Adrenal gland (tissue), 9 donors: ENCODE measurements at regions not wholly inside any gene's neighbourhood (a gene's known extent, or its start where the extent isn't known, plus 50 kb on each side); places are given as distances from the start of the nearest gene placed in this dataset.

ENCODE experiments used
- DNase-seq, 7 donors: peaks; one replicate each; pipeline ENCODE4 v3.0.0-alpha.2; 2019 to 2020
- H3K27ac ChIP-seq, 5 donors: fragments of 200-600 bp; sonication (generic) in 4 of 5; 1 replicate in 3 of 5; 2 replicates in 2 of 5; pipeline versions ENCODE4 v1.5.1 to v1.8.0; 2016 to 2020; ENCODE audit warnings: mild to moderate bottlenecking in 1 of 5
- H3K27me3 ChIP-seq: fragments of 200-600 bp; 2 replicates; pipeline ENCODE4 v1.8.0; 2021
- H3K36me3 ChIP-seq, 2 donors: fragments of 200-600 bp; replicated peaks in 1 of 2; 1 replicate in 1 of 2; 2 replicates in 1 of 2; pipeline versions ENCODE4 v1.5.1 to v1.8.0; 2018 to 2022
- H3K4me1 ChIP-seq, 2 donors: fragments of 200-600 bp; replicated peaks in 1 of 2; 1 replicate in 1 of 2; 2 replicates in 1 of 2; pipeline versions ENCODE4 v1.5.1 to v1.8.0; 2018 to 2021
- H3K4me3 ChIP-seq, 4 donors: fragments of 200-600 bp; sonication (generic) in 3 of 4; one replicate each; pipeline ENCODE4 v1.5.1; 2016 to 2018
- H3K9me3 ChIP-seq, 3 donors: fragments of 200-600 bp; sonication (generic) in 1 of 3; replicated peaks in 1 of 3; 1 replicate in 2 of 3; 2 replicates in 1 of 3; pipeline versions ENCODE4 v1.5.1 to v1.8.0; 2016 to 2021
- CTCF ChIP-seq, 6 experiments: fragments of 450-650 bp in 4 of 6; fragments of 200-600 bp in 2 of 6; sonication (generic) in 1 of 6; IDR thresholded peaks; 1 replicate in 5 of 6; 2 replicates in 1 of 6; pipeline versions ENCODE4 v1.5.1 to v1.8.0; 2016 to 2021; ENCODE audit warnings: antibody characterized with exemption in 6 of 6, mild to moderate bottlenecking in 2 of 6, moderate library complexity in 1 of 6
- POLR2A ChIP-seq, 2 donors: fragments of 450-650 bp; IDR thresholded peaks; one replicate each; pipeline ENCODE4 v1.6.1; 2017; ENCODE audit warnings: antibody characterized with exemption in 2 of 2, mild to moderate bottlenecking in 2 of 2, moderate library complexity in 1 of 2
- WGBS, 4 donors: extraction: QIAGEN DNeasy Blood & Tissue Kit in 2 of 4; methylation state at CpG; one replicate each; pipeline versions ENCODE4 v1.1.5 to v1.1.7; 2013 to 2017; 5-methylcytosine and 5-hydroxymethylcytosine counted together
- intact Hi-C, 2 donors: fragments of 100-400 bp; cut with DNase I; formaldehyde crosslinking; loops; one replicate each; pipeline versions ENCODE4 v1.14.1 to v1.15.0; 2022 to 2023
- donor health status: healthy with polysubstance abuse.
- donor health status: Bipolar disorder and iron deficiency.
- donor health status: DM: yes; HTN: yes; CAD: no.
- donor health status: DM: no; HTN: no; CAD: no.
- donor health status: DM: no; HTN: no; CAD: no.

- Histone ChIP-seq H3K27me3 (no peaks in the 10 kb centered on the region), H3K9me3 (no peaks in the 10 kb centered on the region), H3K27ac (no peak overlapping the region), H3K4me3 (no peak overlapping the region), H3K4me1 (no peaks in the 10 kb centered on the region), H3K36me3 (no peaks in the 10 kb centered on the region)
- DNase-seq, result no peak
- TF ChIP-seq POLR2A (IDR thresholded peaks at IDR 0.05) (no peak), CTCF (IDR thresholded peaks at IDR 0.05) (no peak)
- 87 to 100% (median 96%) methylated on average over 1 of the region's 1 CpG for WGBS, 4 donors
- intact Hi-C loops, result no loop called here
Measured at GRCh38 chr5:14063691-14064090, 79.5 kb upstream of the TRIO start.

- H3K4me1 ChIP-seq, result no peaks in the 10 kb centered on the region
- intact Hi-C loops, result no loop called here
- H3K36me3 ChIP-seq, result no peaks in the 10 kb centered on the region
- no peak overlapping the region for H3K4me3 ChIP-seq
- WGBS, 4 donors, result 70 to 83% (median 77%) methylated on average over 4 of the region's 4 CpGs
- no peak overlapping the region for H3K27ac ChIP-seq
- H3K27me3 ChIP-seq, result no peaks in the 10 kb centered on the region
- TF ChIP-seq POLR2A (IDR thresholded peaks at IDR 0.05) (no peak), CTCF (IDR thresholded peaks at IDR 0.05) (no peak)
- no peak for DNase-seq
- H3K9me3 ChIP-seq, result no peaks in the 10 kb centered on the region
Measured at GRCh38 chr5:14063138-14063537, 80.0 kb upstream of the TRIO start.

GRCh38 chr5:14062178-14062577 lies 81.0 kb upstream of the TRIO start:
- TF ChIP-seq POLR2A (IDR thresholded peaks at IDR 0.05) (no peak), CTCF (IDR thresholded peaks at IDR 0.05) (no peak)
- H3K36me3 ChIP-seq, result no peaks in the 10 kb centered on the region
- H3K27ac ChIP-seq, result no peak overlapping the region
- intact Hi-C loops, result no loop called here
- H3K9me3 ChIP-seq, result no peaks in the 10 kb centered on the region
- H3K4me1 ChIP-seq, result no peaks in the 10 kb centered on the region
- no peak for DNase-seq
- no peaks in the 10 kb centered on the region for H3K27me3 ChIP-seq
- no peak overlapping the region for H3K4me3 ChIP-seq
- 76 to 81% (median 79%) methylated on average over 2 of the region's 2 CpGs for WGBS, 4 donors

GRCh38 chr5:14061106-14061505 lies 82.0 kb upstream of the TRIO start:
- Histone ChIP-seq H3K27ac (no peak overlapping the region), H3K4me1 (no peaks in the 10 kb centered on the region), H3K27me3 (no peaks in the 10 kb centered on the region), H3K4me3 (no peak overlapping the region), H3K36me3 (no peaks in the 10 kb centered on the region), H3K9me3 (no peaks in the 10 kb centered on the region)
- no peak for DNase-seq
- 85 to 89% (median 87%) methylated on average over 5 of the region's 5 CpGs for WGBS, 4 donors
- intact Hi-C loops, result no loop called here
- no peak for TF ChIP-seq POLR2A (IDR thresholded peaks at IDR 0.05)
- TF ChIP-seq CTCF (IDR thresholded peaks at IDR 0.05), result no peak
